ENCODE measurements at regions not wholly inside any gene's neighbourhood (a gene's known extent, or its start where the extent isn't known, plus 50 kb on each side); places are given as distances from the start of the nearest gene placed in this dataset.

DNA sequence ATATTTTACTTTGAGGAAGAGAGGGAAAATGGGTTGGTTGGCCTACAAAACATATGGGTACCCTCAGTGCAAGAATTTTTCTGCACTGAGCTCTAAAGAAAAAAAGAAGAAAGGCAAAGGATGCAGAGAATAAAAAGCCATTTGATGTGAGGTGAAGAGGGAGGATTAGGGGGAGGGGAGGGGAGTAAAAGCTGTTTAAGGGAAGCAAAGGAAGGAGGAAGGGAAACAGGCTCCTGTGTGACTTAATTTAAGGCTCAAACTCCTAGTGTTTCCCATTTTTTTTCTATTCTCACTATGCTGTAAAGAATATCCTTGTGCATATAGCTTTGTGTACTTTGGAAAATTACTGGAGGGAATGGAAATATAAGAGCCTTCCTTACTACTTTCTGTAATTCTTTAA, 78.7 kb downstream of the NKX2-1 start:
- Mint-ChIP-seq H3K36me3 (ENCODE audit: low read depth) (no peaks in the 10 kb centered on the region), H3K9me3 (no peaks in the 10 kb centered on the region), H3K27ac (no peak overlapping the region), H3K4me3 (no peak overlapping the region), H3K4me1 (no peaks in the 10 kb centered on the region), H3K27me3 (peaks cover 5% of the 10 kb centered on the region)
- intact Hi-C loops (cut with micrococcal nuclease) = no loop called here
- DNase-seq (no peak), ATAC-seq (ENCODE audit: low read depth) (no peak)
- CTCF ChIA-PET = no interaction called here
- POLR2A ChIA-PET = no interaction called here
- TF ChIP-seq, protein P1, sequence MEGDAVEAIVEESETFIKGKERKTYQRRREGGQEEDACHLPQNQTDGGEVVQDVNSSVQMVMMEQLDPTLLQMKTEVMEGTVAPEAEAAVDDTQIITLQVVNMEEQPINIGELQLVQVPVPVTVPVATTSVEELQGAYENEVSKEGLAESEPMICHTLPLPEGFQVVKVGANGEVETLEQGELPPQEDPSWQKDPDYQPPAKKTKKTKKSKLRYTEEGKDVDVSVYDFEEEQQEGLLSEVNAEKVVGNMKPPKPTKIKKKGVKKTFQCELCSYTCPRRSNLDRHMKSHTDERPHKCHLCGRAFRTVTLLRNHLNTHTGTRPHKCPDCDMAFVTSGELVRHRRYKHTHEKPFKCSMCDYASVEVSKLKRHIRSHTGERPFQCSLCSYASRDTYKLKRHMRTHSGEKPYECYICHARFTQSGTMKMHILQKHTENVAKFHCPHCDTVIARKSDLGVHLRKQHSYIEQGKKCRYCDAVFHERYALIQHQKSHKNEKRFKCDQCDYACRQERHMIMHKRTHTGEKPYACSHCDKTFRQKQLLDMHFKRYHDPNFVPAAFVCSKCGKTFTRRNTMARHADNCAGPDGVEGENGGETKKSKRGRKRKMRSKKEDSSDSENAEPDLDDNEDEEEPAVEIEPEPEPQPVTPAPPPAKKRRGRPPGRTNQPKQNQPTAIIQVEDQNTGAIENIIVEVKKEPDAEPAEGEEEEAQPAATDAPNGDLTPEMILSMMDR (IDR thresholded peaks at IDR 0.05) = no peak

DNA sequence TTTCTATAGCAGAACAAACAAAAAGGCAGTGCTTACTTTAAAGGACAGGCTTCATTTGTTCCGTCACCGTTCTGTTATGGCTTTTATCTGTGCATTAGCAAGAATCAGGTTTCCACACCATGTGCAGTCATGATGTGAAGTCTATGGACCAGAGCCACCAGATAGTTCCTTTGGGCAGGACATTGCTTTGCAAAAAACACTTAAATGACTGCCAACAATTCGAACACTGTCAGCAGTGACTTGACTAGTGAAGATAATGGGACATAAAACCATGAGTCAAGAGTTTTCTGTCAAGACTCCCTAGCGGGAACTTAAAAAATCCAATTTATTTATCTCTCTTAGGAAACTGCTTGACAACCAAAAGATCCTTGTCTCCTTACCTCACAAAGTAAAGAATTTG, 80.3 kb downstream of the NKX2-1 start:
- no peak overlapping the region for H3K4me3 Mint-ChIP-seq
- H3K9me3 Mint-ChIP-seq = no peaks in the 10 kb centered on the region
- TF ChIP-seq, protein P1 (IDR thresholded peaks at IDR 0.05) = no peak
- DNase-seq (no peak), ATAC-seq (ENCODE audit: low read depth) (no peak)
- no peak overlapping the region for H3K27ac Mint-ChIP-seq
- ChIA-PET POLR2A (no interaction called here), CTCF (no interaction called here)
- no peaks in the 10 kb centered on the region for H3K4me1 Mint-ChIP-seq
- intact Hi-C loops (cut with micrococcal nuclease) = no loop called here
- peaks cover 5% of the 10 kb centered on the region for H3K27me3 Mint-ChIP-seq
- H3K36me3 Mint-ChIP-seq (ENCODE audit: low read depth) = no peaks in the 10 kb centered on the region

DNA sequence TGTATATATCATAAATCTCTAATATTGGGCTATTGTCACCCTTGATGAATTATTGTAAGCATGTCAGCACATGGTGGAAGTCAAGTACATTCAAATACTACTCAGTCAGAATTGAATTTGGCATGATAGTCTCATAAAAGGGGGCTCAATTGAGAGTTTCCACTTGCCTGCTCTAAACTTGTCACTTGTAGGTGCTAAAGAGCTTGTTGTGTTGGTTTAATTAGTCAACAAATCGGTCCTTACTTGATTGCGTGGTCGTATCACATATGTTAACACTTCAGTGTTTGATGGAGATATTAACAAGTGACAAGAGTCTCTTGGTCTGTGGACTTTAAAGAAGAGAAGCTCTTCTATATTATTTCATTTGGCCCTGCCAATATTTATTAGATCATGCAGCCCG, 81.1 kb downstream of the NKX2-1 start:
- CTCF ChIA-PET = no interaction called here
- intact Hi-C loops (cut with micrococcal nuclease) = no loop called here
- H3K4me3 Mint-ChIP-seq = no peak overlapping the region
- no peak for ATAC-seq (ENCODE audit: low read depth)
- no peaks in the 10 kb centered on the region for H3K4me1 Mint-ChIP-seq
- no peak for DNase-seq
- H3K36me3 Mint-ChIP-seq (ENCODE audit: low read depth) = no peaks in the 10 kb centered on the region
- no peak overlapping the region for H3K27ac Mint-ChIP-seq
- TF ChIP-seq, protein P1 (IDR thresholded peaks at IDR 0.05) = no peak
- POLR2A ChIA-PET = no interaction called here
- peaks cover 3% of the 10 kb centered on the region for H3K27me3 Mint-ChIP-seq
- H3K9me3 Mint-ChIP-seq = no peaks in the 10 kb centered on the region

DNA sequence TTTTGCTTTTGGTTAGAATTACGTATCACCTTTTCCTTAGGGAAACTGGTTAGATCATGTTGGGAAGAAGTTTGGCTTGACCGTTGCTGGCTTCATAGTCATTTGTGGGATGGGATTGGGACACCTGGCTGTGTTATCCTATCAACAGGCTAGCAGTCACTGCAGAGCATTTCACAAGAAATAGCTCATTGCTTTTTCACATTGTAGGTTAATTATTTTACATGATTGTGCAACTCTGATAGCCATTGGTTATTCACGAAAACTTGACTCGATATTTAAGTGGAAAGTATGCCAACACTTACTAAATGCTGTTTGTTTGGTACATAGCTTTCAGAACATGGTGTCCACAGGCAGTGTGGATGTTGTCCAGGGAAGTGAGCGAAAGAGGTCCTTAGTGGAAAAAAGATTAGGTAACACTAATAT, 89.4 kb downstream of the NKX2-1 start:
- intact Hi-C loops (cut with micrococcal nuclease) = no loop called here
- H3K27me3 Mint-ChIP-seq = no peaks in the 10 kb centered on the region
- ChIA-PET CTCF (no interaction called here), POLR2A (no interaction called here)
- H3K9me3 Mint-ChIP-seq = peaks cover 2% of the 10 kb centered on the region
- H3K4me3 Mint-ChIP-seq = no peak overlapping the region
- H3K36me3 Mint-ChIP-seq (ENCODE audit: low read depth) = no peaks in the 10 kb centered on the region
- TF ChIP-seq, protein P1 (IDR thresholded peaks at IDR 0.05) = no peak
- no peak for DNase-seq
- no peaks in the 10 kb centered on the region for H3K4me1 Mint-ChIP-seq
- no peak overlapping the region for H3K27ac Mint-ChIP-seq
- ATAC-seq (ENCODE audit: low read depth) = no peak

DNA sequence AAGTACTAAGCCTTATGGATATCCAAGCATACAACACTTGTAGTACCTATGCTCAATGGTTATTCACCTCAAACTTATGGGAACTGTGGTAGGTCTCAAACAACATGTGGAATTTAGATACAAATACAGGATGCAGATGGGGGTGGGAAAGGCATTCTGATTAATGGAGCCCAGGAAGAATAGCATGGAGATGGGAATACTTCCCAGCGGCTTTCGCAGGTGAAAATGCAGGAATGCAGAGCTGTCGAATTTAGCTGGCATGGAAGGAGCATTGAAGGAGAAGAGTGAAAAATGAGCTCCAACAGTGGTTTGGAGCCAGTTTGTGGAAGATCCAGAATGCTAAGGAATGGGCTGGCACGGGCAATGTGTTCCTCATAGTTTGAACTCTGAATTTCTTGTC, 89.9 kb downstream of the NKX2-1 start:
- ATAC-seq (ENCODE audit: low read depth) = no peak
- TF ChIP-seq, protein P1 (IDR thresholded peaks at IDR 0.05) = no peak
- intact Hi-C loops (cut with micrococcal nuclease) = no loop called here

More for the DNA sequence above, 89.9 kb downstream of the NKX2-1 start:
- peaks cover 2% of the 10 kb centered on the region for H3K9me3 Mint-ChIP-seq
- no peaks in the 10 kb centered on the region for H3K4me1 Mint-ChIP-seq
- no peak overlapping the region for H3K4me3 Mint-ChIP-seq
- CTCF ChIA-PET = no interaction called here
- POLR2A ChIA-PET = no interaction called here
- H3K27ac Mint-ChIP-seq = no peak overlapping the region
- H3K27me3 Mint-ChIP-seq = no peaks in the 10 kb centered on the region
- H3K36me3 Mint-ChIP-seq (ENCODE audit: low read depth) = no peaks in the 10 kb centered on the region
- DNase-seq = no peak
